ENCODE measurements at regions not wholly inside any gene's neighbourhood (a gene's known extent, or its start where the extent isn't known, plus 50 kb on each side); places are given as distances from the start of the nearest gene placed in this dataset.
A peak's percentile ranks its signal among the peaks of the same experiment; 100 is the strongest.

DNA sequence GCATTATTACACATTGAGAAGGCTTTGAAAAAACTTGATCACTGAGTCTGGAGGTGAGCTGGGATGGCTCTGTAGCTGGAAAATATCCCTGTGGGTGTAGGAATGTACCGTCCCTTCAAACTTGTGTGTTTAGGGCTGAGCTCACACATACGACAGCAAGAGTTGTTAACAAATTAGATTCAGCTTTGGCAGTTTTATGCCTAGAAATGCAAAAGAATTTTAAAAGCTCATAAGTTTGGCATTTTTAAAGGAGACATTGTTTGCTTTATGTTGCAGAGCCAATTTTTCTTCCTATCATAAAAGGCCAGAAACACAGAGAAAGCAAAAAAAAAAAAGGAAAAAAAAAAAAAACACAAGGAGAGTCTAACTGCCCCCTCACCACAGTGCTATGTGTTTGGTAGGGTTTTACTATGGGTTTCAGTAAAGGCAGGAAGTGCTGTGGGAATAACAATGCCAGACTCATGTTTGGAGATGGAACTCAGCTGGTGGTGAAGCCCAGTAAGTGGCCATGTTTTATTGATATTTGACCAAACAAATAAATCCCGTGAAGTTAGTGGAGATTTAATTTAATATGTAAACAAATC, 78.4 kb downstream of the DAD1 start:
- Histone ChIP-seq H3K36me3 (replicated peaks in 1 of 2; ENCODE audit: control extremely low read depth in 1 of 2, control insufficient read depth in 1 of 2, extremely low read depth in 1 of 2, insufficient read depth in 2 of 2, low read length in 1 of 2) (no peaks in the 10 kb centered on the region), H3K4me1 (ENCODE audit: control insufficient read depth in 2 of 2, insufficient read depth in 2 of 2, low read length in 2 of 2) (peaks cover 51 to 81% of the 10 kb centered on the region in 2 donors), H3K27ac (ENCODE audit: low read length in 2 of 2) (peak overlapping the region in 1 of 2 donors; percentile 26), H3K9me3 (ENCODE audit: control extremely low read depth in 1 of 3, control insufficient read depth in 2 of 3, insufficient read depth in 1 of 3, low read length in 2 of 3) (no peaks in the 10 kb centered on the region), H3K27me3 (replicated peaks in 1 of 4; ENCODE audit: control extremely low read depth in 1 of 4, control insufficient read depth in 3 of 4, insufficient read depth in 4 of 4, low read length in 3 of 4) (no peaks in the 10 kb centered on the region), H2AFZ (ENCODE audit: insufficient read depth, low read depth, low read length, poor library complexity, severe bottlenecking) (no peak overlapping the region), H3K4me2 (replicated peaks; ENCODE audit: low read depth, low read length, poor library complexity, severe bottlenecking) (no peak overlapping the region), H3K9ac (ENCODE audit: low read length) (no peak overlapping the region), H3K4me3 (ENCODE audit: control extremely low read depth in 1 of 5, extremely low read depth in 1 of 5, insufficient read depth in 1 of 5, low read depth in 2 of 5, low read length in 4 of 5) (no peak overlapping the region), H3K79me2 (ENCODE audit: control insufficient read depth, insufficient read depth, low read length) (peaks cover 4% of the 10 kb centered on the region), H4K20me1 (ENCODE audit: control insufficient read depth, insufficient read depth, low read length, poor library complexity, severe bottlenecking) (no peaks in the 10 kb centered on the region)
- Mint-ChIP-seq H3K27me3 (no peaks in the 10 kb centered on the region), H3K27ac (peak overlapping the region; percentile 76), H3K4me1 (peaks cover 86% of the 10 kb centered on the region), H3K9me3 (ENCODE audit: insufficient read depth) (no peaks in the 10 kb centered on the region), H3K4me3 (peak overlapping the region; percentile 66)
- DNase-seq (no peak), ATAC-seq (ENCODE audit: low read depth) (no peak)
- intact Hi-C loops (cut with micrococcal nuclease) = loop anchor here (2.0 kb wide), 1 partner anchor 14 kb away; no protein-coding TSS in a partner anchor
- WGBS (ENCODE audit: insufficient coverage) = 86% methylated on average over 2 of the region's 3 CpGs
- TF ChIP-seq EZH2 (IDR thresholded peaks at IDR 0.05; ENCODE audit: borderline replicate concordance, insufficient read depth, low read depth, low read length, poor library complexity, severe bottlenecking) (no peak), CTCF (IDR thresholded peaks at IDR 0.05) (no peak)
- ChIA-PET POLR2A (interaction anchor here (0.7 to 1.0 kb wide), 4 partner anchors 13 to 46 kb away, joined by 3 to 14 read pairs (median 8); no protein-coding TSS in a partner anchor), CTCF (interaction anchor here (0.6 to 2.2 kb wide), 16 partner anchors 9 to 378 kb away, joined by 3 to 14 read pairs (median 4); no protein-coding TSS in a partner anchor)

GRCh38 chr14:22509751-22510300, 79.2 kb downstream of the DAD1 start:
- Histone ChIP-seq H2AFZ (ENCODE audit: insufficient read depth, low read depth, low read length, poor library complexity, severe bottlenecking) (no peak overlapping the region), H3K4me1 (ENCODE audit: control insufficient read depth in 2 of 2, insufficient read depth in 2 of 2, low read length in 2 of 2) (peaks cover 50 to 81% of the 10 kb centered on the region in 2 donors), H3K27ac (ENCODE audit: low read length in 2 of 2) (peak overlapping the region; percentile 23 to 26), H3K79me2 (ENCODE audit: control insufficient read depth, insufficient read depth, low read length) (peaks cover 4% of the 10 kb centered on the region), H3K9ac (ENCODE audit: low read length) (peak overlapping the region; percentile 5), H3K4me2 (replicated peaks; ENCODE audit: low read depth, low read length, poor library complexity, severe bottlenecking) (peak overlapping the region; percentile 31), H4K20me1 (ENCODE audit: control insufficient read depth, insufficient read depth, low read length, poor library complexity, severe bottlenecking) (no peaks in the 10 kb centered on the region), H3K27me3 (replicated peaks in 1 of 4; ENCODE audit: control extremely low read depth in 1 of 4, control insufficient read depth in 3 of 4, insufficient read depth in 4 of 4, low read length in 3 of 4) (no peaks in the 10 kb centered on the region), H3K9me3 (ENCODE audit: control extremely low read depth in 1 of 3, control insufficient read depth in 2 of 3, insufficient read depth in 1 of 3, low read length in 2 of 3) (no peaks in the 10 kb centered on the region), H3K4me3 (ENCODE audit: control extremely low read depth in 1 of 5, extremely low read depth in 1 of 5, insufficient read depth in 1 of 5, low read depth in 2 of 5, low read length in 4 of 5) (no peak overlapping the region), H3K36me3 (replicated peaks in 1 of 2; ENCODE audit: control extremely low read depth in 1 of 2, control insufficient read depth in 1 of 2, extremely low read depth in 1 of 2, insufficient read depth in 2 of 2, low read length in 1 of 2) (no peaks in the 10 kb centered on the region)
- Mint-ChIP-seq H3K4me3 (peak overlapping the region; percentile 66), H3K4me1 (peaks cover 86% of the 10 kb centered on the region), H3K27ac (peak overlapping the region; percentile 76), H3K9me3 (ENCODE audit: insufficient read depth) (no peaks in the 10 kb centered on the region), H3K27me3 (no peaks in the 10 kb centered on the region)
- ATAC-seq (ENCODE audit: low read depth) = no peak
- TF ChIP-seq EZH2 (IDR thresholded peaks at IDR 0.05; ENCODE audit: borderline replicate concordance, insufficient read depth, low read depth, low read length, poor library complexity, severe bottlenecking) = no peak
- no peak for TF ChIP-seq CTCF (IDR thresholded peaks at IDR 0.05)
- no peak for DNase-seq
- no CpG with 5 or more reads among the region's 5 CpGs for WGBS (ENCODE audit: insufficient coverage)
- ChIA-PET POLR2A (interaction anchor here (0.7 to 1.0 kb wide), 3 partner anchors 22 to 47 kb away, joined by 3 to 14 read pairs (median 7); no protein-coding TSS in a partner anchor), CTCF (interaction anchor here (0.9 to 2.2 kb wide), 10 partner anchors 9 to 120 kb away, joined by 3 to 14 read pairs (median 4); no protein-coding TSS in a partner anchor)
- intact Hi-C loops (cut with micrococcal nuclease) = loop anchor here (2.0 to 5.0 kb wide), 2 partner anchors 13 to 32 kb away; no protein-coding TSS in a partner anchor
